ENCODE measurements at regions not wholly inside any gene's neighbourhood (a gene's known extent, or its start where the extent isn't known, plus 50 kb on each side); places are given as distances from the start of the nearest gene placed in this dataset.

DNA sequence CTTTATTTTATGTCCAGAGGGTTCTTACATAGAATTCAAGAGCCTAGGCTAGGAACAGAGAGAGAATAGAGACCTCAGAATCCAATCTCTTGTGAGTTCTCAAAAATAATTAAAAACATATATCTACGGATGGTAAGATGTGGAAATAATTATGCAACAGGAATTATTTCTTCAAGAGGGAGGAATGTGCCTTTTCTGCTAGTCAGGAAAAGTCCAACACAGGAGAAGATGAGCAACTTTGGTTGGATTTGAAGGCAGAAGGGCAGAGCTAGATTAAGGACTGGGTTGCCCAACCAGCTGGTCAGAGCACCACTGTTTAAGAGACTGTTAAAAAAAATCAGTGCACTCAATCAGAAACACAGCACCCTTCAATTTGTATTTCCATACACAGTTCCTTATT lies 365.5 kb downstream of the ETNK1 start:
- no peak for DNase-seq
- no peaks in the 10 kb centered on the region for H3K36me3 ChIP-seq
- H3K9me3 ChIP-seq (ENCODE audit: severe bottlenecking) = no peaks in the 10 kb centered on the region
- no peaks in the 10 kb centered on the region for H3K27me3 ChIP-seq (ENCODE audit: insufficient read depth, low read depth, severe bottlenecking)
- H3K27ac ChIP-seq = no peak overlapping the region
- TF ChIP-seq, protein P1, sequence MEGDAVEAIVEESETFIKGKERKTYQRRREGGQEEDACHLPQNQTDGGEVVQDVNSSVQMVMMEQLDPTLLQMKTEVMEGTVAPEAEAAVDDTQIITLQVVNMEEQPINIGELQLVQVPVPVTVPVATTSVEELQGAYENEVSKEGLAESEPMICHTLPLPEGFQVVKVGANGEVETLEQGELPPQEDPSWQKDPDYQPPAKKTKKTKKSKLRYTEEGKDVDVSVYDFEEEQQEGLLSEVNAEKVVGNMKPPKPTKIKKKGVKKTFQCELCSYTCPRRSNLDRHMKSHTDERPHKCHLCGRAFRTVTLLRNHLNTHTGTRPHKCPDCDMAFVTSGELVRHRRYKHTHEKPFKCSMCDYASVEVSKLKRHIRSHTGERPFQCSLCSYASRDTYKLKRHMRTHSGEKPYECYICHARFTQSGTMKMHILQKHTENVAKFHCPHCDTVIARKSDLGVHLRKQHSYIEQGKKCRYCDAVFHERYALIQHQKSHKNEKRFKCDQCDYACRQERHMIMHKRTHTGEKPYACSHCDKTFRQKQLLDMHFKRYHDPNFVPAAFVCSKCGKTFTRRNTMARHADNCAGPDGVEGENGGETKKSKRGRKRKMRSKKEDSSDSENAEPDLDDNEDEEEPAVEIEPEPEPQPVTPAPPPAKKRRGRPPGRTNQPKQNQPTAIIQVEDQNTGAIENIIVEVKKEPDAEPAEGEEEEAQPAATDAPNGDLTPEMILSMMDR (IDR thresholded peaks at IDR 0.05; ENCODE audit: low read depth, low read length) = no peak
- no peak overlapping the region for H3K4me3 ChIP-seq (ENCODE audit: low read depth, low read length)

DNA sequence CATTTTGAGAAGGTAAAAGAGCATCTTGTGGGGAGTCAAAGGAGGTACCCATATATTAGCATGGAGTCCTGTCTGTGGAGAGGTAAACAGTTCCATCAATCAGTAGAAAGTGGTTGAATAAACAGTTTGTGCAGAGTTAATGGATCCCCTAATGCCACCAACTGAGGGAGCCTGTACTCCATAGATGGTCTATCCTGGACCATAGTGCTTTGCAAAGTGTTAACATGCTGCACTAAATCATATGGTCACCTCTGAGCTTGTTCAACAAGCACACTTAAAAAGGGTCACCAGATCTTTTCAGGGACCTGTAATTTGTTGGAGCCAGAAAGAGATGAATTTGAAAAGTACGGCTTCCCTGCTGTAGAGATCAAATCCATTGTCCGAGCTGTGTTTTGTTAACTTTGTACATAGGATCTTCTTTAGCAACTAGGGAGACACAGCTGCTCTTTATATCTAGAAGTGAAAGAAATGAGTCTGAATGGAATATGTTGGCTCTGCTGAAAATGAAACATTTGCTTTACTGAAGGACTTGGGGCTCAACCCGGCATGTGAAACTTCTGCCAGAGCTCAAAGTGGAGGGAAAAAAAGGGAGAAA lies 366.4 kb downstream of the ETNK1 start:
- no peak for DNase-seq
- H3K27me3 ChIP-seq (ENCODE audit: insufficient read depth, low read depth, severe bottlenecking) = no peaks in the 10 kb centered on the region
- TF ChIP-seq, protein P1 (IDR thresholded peaks at IDR 0.05; ENCODE audit: low read depth, low read length) = no peak
- no peak overlapping the region for H3K27ac ChIP-seq
- no peak overlapping the region for H3K4me3 ChIP-seq (ENCODE audit: low read depth, low read length)
- no peaks in the 10 kb centered on the region for H3K36me3 ChIP-seq
- no peaks in the 10 kb centered on the region for H3K9me3 ChIP-seq (ENCODE audit: severe bottlenecking)

DNA sequence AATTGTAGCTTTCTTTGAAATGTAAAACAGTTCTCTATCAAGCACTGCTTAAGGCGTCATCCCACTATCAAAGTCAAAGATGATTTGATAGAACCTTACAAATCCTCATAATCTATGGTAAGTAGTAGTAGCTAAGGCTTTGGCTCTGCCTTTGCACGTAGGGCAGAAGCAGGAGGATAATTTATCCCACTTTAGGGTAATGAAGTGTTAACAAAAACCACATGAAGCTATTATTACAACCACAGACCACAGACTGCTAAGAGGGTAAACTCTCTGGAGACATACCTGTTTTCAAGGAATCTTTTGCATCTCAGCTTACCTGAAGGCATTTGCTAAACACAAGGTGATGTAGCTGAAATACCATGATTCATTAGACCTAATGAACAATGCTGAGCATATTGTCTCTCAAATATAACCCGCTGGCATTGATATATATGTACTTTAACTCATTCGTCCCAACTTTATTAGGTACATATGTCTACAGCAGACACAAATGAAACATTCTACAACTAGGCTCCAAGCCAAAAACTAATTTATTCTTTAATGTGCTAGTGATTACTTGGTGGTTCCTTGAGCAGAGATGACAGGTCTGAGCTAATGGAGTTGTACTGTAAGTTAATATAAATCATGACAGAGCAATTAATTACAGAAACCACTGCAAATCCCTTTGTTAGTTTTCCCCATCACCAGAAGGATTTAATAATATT lies 368.8 kb downstream of the ETNK1 start:
- no peak for DNase-seq
- Histone ChIP-seq H3K4me3 (ENCODE audit: low read depth, low read length) (no peak overlapping the region), H3K27me3 (ENCODE audit: insufficient read depth, low read depth, severe bottlenecking) (no peaks in the 10 kb centered on the region), H3K27ac (no peak overlapping the region), H3K9me3 (ENCODE audit: severe bottlenecking) (no peaks in the 10 kb centered on the region), H3K36me3 (no peaks in the 10 kb centered on the region)
- TF ChIP-seq, protein P1 (IDR thresholded peaks at IDR 0.05; ENCODE audit: low read depth, low read length) = no peak

DNA sequence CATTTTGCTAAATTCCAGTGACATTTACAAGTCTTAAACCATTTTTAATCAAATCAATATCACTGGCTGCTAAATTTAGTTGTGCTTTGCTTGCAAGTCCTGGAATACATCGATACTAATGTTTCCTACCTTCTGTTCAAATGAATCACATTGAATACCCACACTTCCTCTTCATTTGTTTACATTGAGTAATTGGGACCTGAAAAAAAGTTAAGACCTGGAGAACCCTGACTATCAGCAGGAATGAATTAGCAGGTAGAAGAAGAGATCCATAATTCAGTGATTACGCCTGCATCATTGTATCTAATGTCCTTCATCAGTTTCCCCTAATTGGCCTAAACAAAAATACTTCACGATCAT lies 369.3 kb downstream of the ETNK1 start:
- TF ChIP-seq, protein P1 (IDR thresholded peaks at IDR 0.05; ENCODE audit: low read depth, low read length) = no peak
- H3K4me3 ChIP-seq (ENCODE audit: low read depth, low read length) = no peak overlapping the region
- H3K27me3 ChIP-seq (ENCODE audit: insufficient read depth, low read depth, severe bottlenecking) = no peaks in the 10 kb centered on the region

DNA sequence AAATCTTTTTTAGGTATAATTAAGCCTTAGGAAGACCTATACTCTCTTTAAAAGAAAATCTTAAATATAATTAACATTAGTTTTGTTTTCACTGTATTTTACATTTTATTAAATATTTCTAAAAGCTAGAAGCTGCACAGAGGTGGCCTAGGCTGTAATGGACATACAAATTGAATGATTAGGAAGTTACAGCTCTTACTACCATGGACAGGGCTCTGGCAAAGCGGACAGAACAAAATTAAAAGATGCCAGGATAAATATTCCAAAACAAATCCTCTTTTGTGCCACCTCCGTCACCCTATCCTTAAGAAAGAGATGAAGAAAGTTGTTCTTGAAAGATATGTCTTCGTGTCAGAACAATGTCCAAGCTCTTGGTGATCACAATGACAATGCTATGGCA lies 376.5 kb downstream of the ETNK1 start:
- no peaks in the 10 kb centered on the region for H3K9me3 ChIP-seq (ENCODE audit: severe bottlenecking)
- H3K36me3 ChIP-seq = no peaks in the 10 kb centered on the region
- TF ChIP-seq, protein P1 (IDR thresholded peaks at IDR 0.05; ENCODE audit: low read depth, low read length) = no peak
- H3K27ac ChIP-seq = no peak overlapping the region
- H3K4me3 ChIP-seq (ENCODE audit: low read depth, low read length) = no peak overlapping the region
- H3K27me3 ChIP-seq (ENCODE audit: insufficient read depth, low read depth, severe bottlenecking) = no peaks in the 10 kb centered on the region
- no peak for DNase-seq

More for the DNA sequence above, 369.3 kb downstream of the ETNK1 start:
- H3K27ac ChIP-seq = no peak overlapping the region
- DNase-seq = no peak
- H3K9me3 ChIP-seq (ENCODE audit: severe bottlenecking) = no peaks in the 10 kb centered on the region
- no peaks in the 10 kb centered on the region for H3K36me3 ChIP-seq

DNA sequence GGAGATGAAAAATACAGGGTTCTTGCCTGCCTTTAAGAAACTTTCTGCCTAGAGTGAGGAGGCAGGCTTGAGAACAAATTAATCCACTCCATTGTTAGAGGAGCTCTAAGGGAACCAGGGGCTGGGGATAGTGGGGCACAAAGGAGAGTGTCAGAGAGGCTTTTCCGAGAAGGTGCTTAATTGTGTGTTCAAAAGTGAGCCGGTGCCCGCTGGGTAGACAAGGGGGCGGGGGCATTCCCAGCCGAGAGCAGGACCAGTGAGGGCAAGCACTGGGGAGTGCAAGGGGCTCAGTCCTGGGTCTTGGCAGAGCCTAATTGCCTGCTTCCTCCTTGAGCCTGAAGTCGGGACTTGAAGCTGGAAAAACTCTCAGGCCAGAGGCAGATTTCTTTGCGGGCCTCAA lies 377.4 kb downstream of the ETNK1 start:
- Histone ChIP-seq H3K27me3 (ENCODE audit: insufficient read depth, low read depth, severe bottlenecking) (no peaks in the 10 kb centered on the region), H3K4me3 (ENCODE audit: low read depth, low read length) (no peak overlapping the region), H3K36me3 (no peaks in the 10 kb centered on the region), H3K27ac (no peak overlapping the region), H3K9me3 (ENCODE audit: severe bottlenecking) (no peaks in the 10 kb centered on the region)
- TF ChIP-seq, protein P1 (IDR thresholded peaks at IDR 0.05; ENCODE audit: low read depth, low read length) = no peak
- no peak for DNase-seq

Measured in WERI-Rb-1 (cell line).